Right atrium auricular region (tissue), 2 donors: ENCODE measurements at regions not wholly inside any gene's neighbourhood (a gene's known extent, or its start where the extent isn't known, plus 50 kb on each side); places are given as distances from the start of the nearest gene placed in this dataset.

Source experiments
- DNase-seq: peaks from one replicate; pipeline ENCODE4 v3.0.0-alpha.2; 2019; ENCODE audit warnings: low spot score
- H3K27ac ChIP-seq, 2 donors: fragments of 200-600 bp; sonication (generic); 1 replicate in 1 of 2; 2 replicates in 1 of 2; pipeline ENCODE4 v1.5.1; 2016 to 2019
- H3K27me3 ChIP-seq, 2 donors: fragments of 200-600 bp; sonication (generic); one replicate each; pipeline versions ENCODE4 v1.5.1 to v1.6.0; 2017 to 2019
- H3K36me3 ChIP-seq: fragments of 200-600 bp; sonication (generic); one replicate; pipeline ENCODE4 v1.5.1; 2016
- H3K4me1 ChIP-seq, 2 donors: fragments of 200-600 bp; sonication (generic); one replicate each; pipeline versions ENCODE4 v1.5.1 to v1.6.0; 2017 to 2019
- H3K4me3 ChIP-seq, 2 donors: fragments of 200-600 bp; sonication (generic); 1 replicate in 1 of 2; 2 replicates in 1 of 2; pipeline ENCODE4 v1.5.1; 2017 to 2019; ENCODE audit warnings: mild to moderate bottlenecking in 1 of 2, moderate library complexity in 1 of 2
- H3K9me3 ChIP-seq, 2 donors: fragments of 200-600 bp; sonication (generic); one replicate each; pipeline ENCODE4 v1.5.1; 2019
- TF ChIP-seq, protein P1 (sequence below), 2 donors: fragments of 200-600 bp; sonication (generic); IDR thresholded peaks; one replicate each; pipeline ENCODE4 v1.5.1; 2019; ENCODE audit warnings: antibody characterized with exemption in 2 of 2

DNA sequence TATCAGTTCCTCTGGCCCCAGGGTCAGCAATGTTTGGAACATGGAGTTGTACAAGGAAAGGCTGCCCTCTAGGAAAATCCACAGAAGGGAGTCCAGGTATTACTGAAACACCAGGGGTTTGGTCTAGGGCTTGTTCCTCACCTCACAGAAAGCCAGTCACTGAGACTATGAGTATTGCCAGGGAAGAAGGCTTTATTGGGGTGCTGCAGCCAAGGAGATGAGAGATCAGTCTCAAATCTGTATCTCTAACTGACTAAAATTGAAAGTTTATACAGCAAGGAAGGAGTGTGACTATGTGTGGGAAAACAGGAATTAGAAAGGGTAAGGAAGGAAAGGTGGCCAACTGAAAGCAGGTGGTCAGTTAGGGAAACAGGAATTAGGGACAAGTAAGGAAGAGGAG, 172.3 kb downstream of the LYPLAL1 start:
- TF ChIP-seq, protein P1, sequence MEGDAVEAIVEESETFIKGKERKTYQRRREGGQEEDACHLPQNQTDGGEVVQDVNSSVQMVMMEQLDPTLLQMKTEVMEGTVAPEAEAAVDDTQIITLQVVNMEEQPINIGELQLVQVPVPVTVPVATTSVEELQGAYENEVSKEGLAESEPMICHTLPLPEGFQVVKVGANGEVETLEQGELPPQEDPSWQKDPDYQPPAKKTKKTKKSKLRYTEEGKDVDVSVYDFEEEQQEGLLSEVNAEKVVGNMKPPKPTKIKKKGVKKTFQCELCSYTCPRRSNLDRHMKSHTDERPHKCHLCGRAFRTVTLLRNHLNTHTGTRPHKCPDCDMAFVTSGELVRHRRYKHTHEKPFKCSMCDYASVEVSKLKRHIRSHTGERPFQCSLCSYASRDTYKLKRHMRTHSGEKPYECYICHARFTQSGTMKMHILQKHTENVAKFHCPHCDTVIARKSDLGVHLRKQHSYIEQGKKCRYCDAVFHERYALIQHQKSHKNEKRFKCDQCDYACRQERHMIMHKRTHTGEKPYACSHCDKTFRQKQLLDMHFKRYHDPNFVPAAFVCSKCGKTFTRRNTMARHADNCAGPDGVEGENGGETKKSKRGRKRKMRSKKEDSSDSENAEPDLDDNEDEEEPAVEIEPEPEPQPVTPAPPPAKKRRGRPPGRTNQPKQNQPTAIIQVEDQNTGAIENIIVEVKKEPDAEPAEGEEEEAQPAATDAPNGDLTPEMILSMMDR (IDR thresholded peaks at IDR 0.05), result no peak

DNA sequence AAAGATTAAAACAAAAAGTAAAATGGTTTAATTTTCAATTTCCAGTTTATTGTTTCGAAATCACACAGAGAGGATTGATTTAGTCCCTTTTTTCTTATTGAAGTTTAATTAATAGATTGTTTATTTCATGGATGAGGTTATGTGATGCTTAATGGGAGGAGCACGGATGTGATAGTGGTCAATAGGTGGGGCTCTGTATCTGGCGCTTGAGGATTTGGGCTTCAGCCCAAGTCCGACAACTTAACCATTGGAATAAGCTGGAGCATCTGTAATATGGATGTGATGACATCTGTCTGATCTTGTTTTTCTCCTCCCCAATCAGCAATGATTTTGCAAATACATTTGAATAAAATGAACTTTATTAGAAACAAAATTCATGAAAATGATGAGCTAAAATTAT, 169.2 kb downstream of the LYPLAL1 start:
- H3K4me1 ChIP-seq, result peaks cover 0 to 3% of the 10 kb centered on the region in 2 donors
- DNase-seq, result no peak
- H3K27me3 ChIP-seq, result no peaks in the 10 kb centered on the region
- H3K36me3 ChIP-seq, result no peaks in the 10 kb centered on the region
- H3K9me3 ChIP-seq, result no peaks in the 10 kb centered on the region
- TF ChIP-seq, protein P1 (IDR thresholded peaks at IDR 0.05), result no peak
- H3K27ac ChIP-seq, result no peak overlapping the region
- H3K4me3 ChIP-seq, result no peak overlapping the region

More for the DNA sequence above, 172.3 kb downstream of the LYPLAL1 start:
- Histone ChIP-seq H3K4me1 (peaks cover 0 to 9% of the 10 kb centered on the region in 2 donors), H3K27ac (no peak overlapping the region), H3K9me3 (no peaks in the 10 kb centered on the region), H3K27me3 (no peaks in the 10 kb centered on the region), H3K4me3 (no peak overlapping the region), H3K36me3 (no peaks in the 10 kb centered on the region)
- no peak for DNase-seq

DNA sequence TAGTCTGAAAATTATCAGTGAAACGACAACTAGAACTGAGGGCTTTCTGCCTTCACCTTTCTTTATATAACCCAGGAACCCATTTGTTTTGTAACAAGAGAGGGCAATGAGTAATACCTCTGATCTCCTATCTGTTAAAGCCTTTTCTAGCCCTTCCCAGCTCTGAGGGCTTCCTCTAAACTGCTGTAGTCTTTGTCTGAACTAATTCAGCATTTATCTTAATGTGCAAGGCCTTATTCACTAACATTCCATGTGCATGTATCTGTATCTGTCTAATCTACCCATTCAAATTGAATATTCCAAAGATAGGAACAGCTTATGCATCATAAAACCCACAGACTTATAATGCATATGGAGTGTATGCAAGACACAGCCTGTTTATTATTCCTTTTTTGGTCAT, 167.1 kb downstream of the LYPLAL1 start:
- Histone ChIP-seq H3K4me1 (no peaks in the 10 kb centered on the region), H3K36me3 (no peaks in the 10 kb centered on the region), H3K27ac (no peak overlapping the region), H3K27me3 (no peaks in the 10 kb centered on the region), H3K9me3 (no peaks in the 10 kb centered on the region), H3K4me3 (no peak overlapping the region)
- no peak for DNase-seq
- TF ChIP-seq, protein P1 (IDR thresholded peaks at IDR 0.05), result no peak

DNA sequence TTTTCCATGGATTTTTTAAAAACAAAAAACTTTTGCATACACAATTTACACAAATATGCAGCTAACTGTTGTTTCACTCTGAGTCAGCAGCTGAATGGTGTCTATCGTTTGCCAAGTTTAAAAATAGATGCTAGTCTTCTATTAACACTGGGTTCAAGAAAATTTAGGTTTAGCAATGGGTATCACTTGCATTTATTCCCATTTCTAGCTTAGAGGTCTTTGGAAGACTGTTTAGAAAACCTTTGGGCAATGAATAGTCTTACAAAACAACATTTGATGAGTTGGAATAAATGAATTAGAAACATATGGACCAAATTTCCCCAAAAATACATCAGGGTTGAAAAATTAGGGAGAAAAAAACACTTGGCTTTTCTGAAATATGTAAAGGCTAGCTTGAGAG, 165.8 kb downstream of the LYPLAL1 start:
- Histone ChIP-seq H3K36me3 (no peaks in the 10 kb centered on the region), H3K4me1 (no peaks in the 10 kb centered on the region), H3K27ac (no peak overlapping the region), H3K9me3 (no peaks in the 10 kb centered on the region), H3K27me3 (no peaks in the 10 kb centered on the region), H3K4me3 (no peak overlapping the region)
- TF ChIP-seq, protein P1 (IDR thresholded peaks at IDR 0.05), result no peak
- no peak for DNase-seq

DNA sequence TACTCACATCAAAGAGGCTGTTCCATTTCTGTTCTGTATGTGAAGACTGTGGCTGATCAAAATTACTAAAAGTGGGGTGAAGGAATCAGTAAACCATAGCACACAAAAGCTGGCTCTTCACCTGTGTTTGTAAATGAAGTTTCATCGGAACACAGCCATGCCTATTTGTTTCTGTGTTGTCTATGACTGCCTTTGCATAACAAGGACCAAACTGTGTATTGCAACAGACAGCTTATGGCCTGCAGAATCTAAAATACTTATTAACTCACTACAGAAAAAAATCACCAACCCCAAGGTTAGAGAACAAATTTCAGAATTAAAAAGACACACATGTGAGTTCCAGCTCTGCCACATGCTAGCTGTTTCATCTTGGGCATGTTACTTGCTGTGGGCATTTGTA, 163.9 kb downstream of the LYPLAL1 start:
- Histone ChIP-seq H3K36me3 (no peaks in the 10 kb centered on the region), H3K9me3 (no peaks in the 10 kb centered on the region), H3K27me3 (no peaks in the 10 kb centered on the region), H3K4me1 (no peaks in the 10 kb centered on the region), H3K27ac (no peak overlapping the region), H3K4me3 (no peak overlapping the region)
- DNase-seq, result no peak
- TF ChIP-seq, protein P1 (IDR thresholded peaks at IDR 0.05), result no peak

DNA sequence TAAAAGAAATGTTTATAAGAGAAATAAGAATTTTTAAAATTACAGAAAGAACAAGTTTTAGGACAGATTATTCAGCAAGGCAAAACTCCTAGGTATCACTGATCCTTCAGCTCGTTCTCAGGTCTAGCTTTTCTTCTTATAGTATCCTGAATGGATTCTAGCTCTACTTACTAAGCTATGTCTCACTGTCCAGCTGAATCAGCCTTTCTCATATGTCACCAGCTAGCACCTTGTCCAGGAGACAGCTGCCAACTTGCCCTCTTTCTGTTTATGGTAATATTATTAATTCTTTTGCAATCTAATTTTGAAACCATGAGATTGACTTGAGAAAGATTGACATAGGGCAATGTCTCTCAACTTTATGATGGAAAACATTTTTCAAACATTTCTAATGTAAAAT, 159.9 kb downstream of the LYPLAL1 start:
- Histone ChIP-seq H3K27ac (no peak overlapping the region), H3K4me1 (no peaks in the 10 kb centered on the region), H3K27me3 (no peaks in the 10 kb centered on the region), H3K4me3 (no peak overlapping the region), H3K36me3 (no peaks in the 10 kb centered on the region), H3K9me3 (no peaks in the 10 kb centered on the region)
- TF ChIP-seq, protein P1 (IDR thresholded peaks at IDR 0.05), result no peak
- DNase-seq, result no peak
